ENCODE measurements at regions not wholly inside any gene's neighbourhood (a gene's known extent, or its start where the extent isn't known, plus 50 kb on each side); places are given as distances from the start of the nearest gene placed in this dataset.

DNA sequence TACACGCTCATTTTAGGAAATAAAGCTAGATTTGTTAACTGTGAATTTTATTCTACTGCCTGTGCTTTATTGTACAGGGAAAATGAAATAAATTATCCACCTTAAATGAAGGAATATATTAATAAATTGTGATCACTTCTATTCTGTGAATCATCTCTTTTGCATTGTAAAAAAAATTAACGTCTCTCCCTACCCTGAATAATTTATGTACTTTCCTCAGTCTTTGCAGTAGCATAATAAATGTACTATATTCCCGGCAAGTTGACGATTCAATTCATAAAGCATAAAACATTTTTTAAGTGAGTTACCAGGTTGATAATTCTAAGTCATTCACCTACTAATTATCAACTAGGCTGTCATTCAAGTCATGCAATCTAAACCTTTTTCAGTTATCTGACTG is 1425.3 kb upstream of the CDH9 start:
- DNase-seq (ENCODE audit: low spot score): no peak
- TF ChIP-seq, protein P1, sequence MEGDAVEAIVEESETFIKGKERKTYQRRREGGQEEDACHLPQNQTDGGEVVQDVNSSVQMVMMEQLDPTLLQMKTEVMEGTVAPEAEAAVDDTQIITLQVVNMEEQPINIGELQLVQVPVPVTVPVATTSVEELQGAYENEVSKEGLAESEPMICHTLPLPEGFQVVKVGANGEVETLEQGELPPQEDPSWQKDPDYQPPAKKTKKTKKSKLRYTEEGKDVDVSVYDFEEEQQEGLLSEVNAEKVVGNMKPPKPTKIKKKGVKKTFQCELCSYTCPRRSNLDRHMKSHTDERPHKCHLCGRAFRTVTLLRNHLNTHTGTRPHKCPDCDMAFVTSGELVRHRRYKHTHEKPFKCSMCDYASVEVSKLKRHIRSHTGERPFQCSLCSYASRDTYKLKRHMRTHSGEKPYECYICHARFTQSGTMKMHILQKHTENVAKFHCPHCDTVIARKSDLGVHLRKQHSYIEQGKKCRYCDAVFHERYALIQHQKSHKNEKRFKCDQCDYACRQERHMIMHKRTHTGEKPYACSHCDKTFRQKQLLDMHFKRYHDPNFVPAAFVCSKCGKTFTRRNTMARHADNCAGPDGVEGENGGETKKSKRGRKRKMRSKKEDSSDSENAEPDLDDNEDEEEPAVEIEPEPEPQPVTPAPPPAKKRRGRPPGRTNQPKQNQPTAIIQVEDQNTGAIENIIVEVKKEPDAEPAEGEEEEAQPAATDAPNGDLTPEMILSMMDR (IDR thresholded peaks at IDR 0.05; ENCODE audit: extremely low read depth, missing control alignments): no peak

DNA sequence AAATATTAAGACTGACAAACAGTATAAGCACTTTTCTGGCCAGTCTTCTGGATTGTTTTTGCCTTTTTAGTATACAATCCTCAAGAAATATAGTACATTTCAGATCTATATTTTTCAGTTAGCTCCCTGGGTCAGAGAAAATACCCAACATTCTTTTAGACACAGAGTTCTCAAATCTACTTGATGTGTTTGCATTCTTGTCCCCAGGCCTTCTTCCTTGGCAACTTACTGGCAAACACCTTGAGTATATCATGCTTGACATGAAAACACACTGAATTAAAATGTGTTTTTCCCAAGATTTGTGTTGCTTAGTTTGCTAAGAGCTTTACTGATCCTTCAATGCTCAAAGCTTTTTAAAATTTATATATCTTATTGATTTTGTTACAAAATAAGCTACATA is 1413.1 kb upstream of the CDH9 start:
- no peak for DNase-seq (ENCODE audit: low spot score)
- TF ChIP-seq, protein P1 (IDR thresholded peaks at IDR 0.05; ENCODE audit: extremely low read depth, missing control alignments): no peak

DNA sequence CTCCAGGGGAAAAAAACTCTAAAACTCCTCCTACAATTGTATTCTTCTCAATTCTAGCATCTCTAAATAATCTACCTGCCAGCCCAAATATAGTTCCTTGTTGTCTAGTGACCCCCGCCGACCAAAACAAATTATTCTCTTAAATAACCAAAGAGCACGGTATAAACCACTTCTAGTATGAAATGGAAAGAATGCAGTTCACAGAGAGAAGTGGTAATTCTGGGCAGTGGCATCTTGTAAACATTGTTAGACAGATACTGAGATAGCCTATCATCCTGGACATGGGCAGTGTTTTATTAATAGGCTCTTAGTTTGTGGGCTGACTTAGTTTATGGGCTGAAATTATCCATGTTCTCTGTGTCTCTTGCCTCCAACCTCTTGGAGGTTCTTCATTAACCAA is 1412.6 kb upstream of the CDH9 start:
- DNase-seq (ENCODE audit: low spot score): no peak
- TF ChIP-seq, protein P1 (IDR thresholded peaks at IDR 0.05; ENCODE audit: extremely low read depth, missing control alignments): no peak

DNA sequence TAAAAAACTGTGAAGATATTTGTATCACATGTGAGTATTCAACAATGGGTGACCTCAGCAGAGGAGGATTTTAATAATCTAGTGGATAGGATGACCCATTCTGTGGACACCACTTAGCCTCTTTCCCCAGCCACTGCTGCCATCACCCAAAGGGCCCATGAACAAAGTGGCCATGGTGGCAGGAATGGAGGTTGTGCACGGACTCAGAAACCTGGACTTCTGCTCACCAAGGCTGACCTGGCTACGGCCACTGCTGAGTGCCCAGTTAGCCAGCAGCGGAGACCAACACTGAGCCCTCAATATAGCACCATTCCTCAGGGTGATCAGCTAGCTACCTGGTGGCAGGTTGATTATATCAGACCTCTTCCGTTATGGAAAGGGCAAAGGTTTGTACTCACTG is 1410.4 kb upstream of the CDH9 start:
- no peak for DNase-seq (ENCODE audit: low spot score)
- TF ChIP-seq, protein P1 (IDR thresholded peaks at IDR 0.05; ENCODE audit: extremely low read depth, missing control alignments): no peak

DNA sequence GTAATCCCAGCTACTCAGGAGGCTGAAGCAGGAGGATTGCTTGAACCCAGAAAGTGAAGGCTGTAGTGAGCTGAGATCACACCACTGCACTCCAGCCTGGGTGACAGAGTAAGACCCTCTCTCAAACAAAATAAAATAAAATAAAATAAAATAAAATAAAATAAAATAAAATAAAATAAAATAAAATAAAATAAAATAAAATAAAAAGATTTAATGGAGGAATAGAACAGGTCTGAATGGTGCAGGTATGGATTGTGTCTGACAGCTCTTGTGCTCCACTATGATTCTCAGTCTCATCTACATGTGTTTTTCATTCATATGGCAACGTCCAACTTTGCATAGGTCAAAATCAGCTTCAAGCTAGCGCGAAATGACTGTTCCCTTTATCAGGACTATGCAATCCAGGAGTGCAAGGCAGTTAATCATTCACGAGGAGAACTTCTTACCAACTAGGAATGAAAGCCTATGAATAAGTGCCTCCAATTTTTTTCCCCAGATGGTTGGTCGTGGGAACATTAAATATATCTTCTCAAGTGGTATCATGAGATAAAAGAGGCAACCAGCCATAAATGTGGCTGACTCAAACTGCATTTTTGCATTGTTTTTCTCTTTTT is 1392.3 kb upstream of the CDH9 start:
- DNase-seq (ENCODE audit: low spot score): no peak
- TF ChIP-seq, protein P1 (IDR thresholded peaks at IDR 0.05; ENCODE audit: extremely low read depth, missing control alignments): no peak

DNA sequence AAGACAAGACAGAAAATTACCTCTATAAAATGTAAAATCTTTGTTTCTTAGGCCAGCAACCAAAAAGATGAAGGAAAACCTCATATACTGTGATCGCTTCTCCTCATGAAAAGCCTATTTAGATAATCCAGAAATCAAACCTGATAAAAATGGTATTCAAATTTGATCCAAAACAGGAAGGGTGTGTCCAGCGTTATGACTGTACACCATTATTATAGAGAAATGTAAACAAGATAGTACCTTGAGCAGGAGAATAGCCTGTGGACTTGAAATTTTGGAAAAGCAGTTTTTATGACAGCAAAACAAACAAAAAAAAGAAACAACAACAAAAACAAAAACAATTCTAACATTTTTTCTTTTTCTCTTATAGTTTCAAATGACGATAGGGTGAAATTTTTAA is 1382.8 kb upstream of the CDH9 start:
- TF ChIP-seq, protein P1 (IDR thresholded peaks at IDR 0.05; ENCODE audit: extremely low read depth, missing control alignments): no peak
- DNase-seq (ENCODE audit: low spot score): no peak

- DNase-seq (ENCODE audit: low spot score): no peak
- TF ChIP-seq, protein P1 (IDR thresholded peaks at IDR 0.05; ENCODE audit: extremely low read depth, missing control alignments): no peak
These were observed 1377.5 kb upstream of the CDH9 start for GRCh38 chr5:28415791-28416443.
